Limb (tissue), 2 donors: ENCODE measurements at regions not wholly inside any gene's neighbourhood (a gene's known extent, or its start where the extent isn't known, plus 50 kb on each side); places are given as distances from the start of the nearest gene placed in this dataset.

Experiments
- DNase-seq, 2 donors: peaks; one replicate each; pipeline ENCODE4 v3.0.0-alpha.2; 2016; ENCODE audit errors: extremely low spot score in 2 of 2

GRCh38 chr11:69413015-69413801 is 68.3 kb upstream of the LINC01488 start:
- DNase-seq, result no peak

- DNase-seq, result no peak
These were observed 67.5 kb upstream of the LINC01488 start for GRCh38 chr11:69413993-69414392.

GRCh38 chr11:69414773-69415187 is 66.7 kb upstream of the LINC01488 start:
- DNase-seq, result no peak

- no peak for DNase-seq
These were observed 65.9 kb upstream of the LINC01488 start for GRCh38 chr11:69415411-69416142.

- DNase-seq, result no peak
These were observed 65.3 kb upstream of the LINC01488 start for GRCh38 chr11:69416143-69416515.

GRCh38 chr11:69416762-69417698 is 64.4 kb upstream of the LINC01488 start:
- DNase-seq, result peak; percentile 59 to 67

- no peak for DNase-seq
These were observed 63.8 kb upstream of the LINC01488 start for GRCh38 chr11:69417699-69418085.

GRCh38 chr11:69418576-69419296 is 62.7 kb upstream of the LINC01488 start:
- no peak for DNase-seq

- DNase-seq, result no peak
These were observed 61.6 kb upstream of the LINC01488 start for GRCh38 chr11:69419662-69420395.

GRCh38 chr11:69422645-69423044 is 58.8 kb upstream of the LINC01488 start:
- no peak for DNase-seq

- DNase-seq, result no peak
These were observed 58.3 kb upstream of the LINC01488 start for GRCh38 chr11:69423181-69423580.

- DNase-seq, result no peak
These were observed 57.7 kb upstream of the LINC01488 start for GRCh38 chr11:69423611-69424385.

- no peak for DNase-seq
These were observed 56.7 kb upstream of the LINC01488 start for GRCh38 chr11:69424748-69425147.

- no peak for DNase-seq
These were observed 56.0 kb upstream of the LINC01488 start for GRCh38 chr11:69425444-69425843.

- no peak for DNase-seq
These were observed 55.4 kb upstream of the LINC01488 start for GRCh38 chr11:69425895-69426544.

GRCh38 chr11:69427337-69427736 is 54.1 kb upstream of the LINC01488 start:
- DNase-seq, result no peak

GRCh38 chr11:69427906-69428880 is 53.3 kb upstream of the LINC01488 start:
- no peak for DNase-seq
